ENCODE measurements at regions not wholly inside any gene's neighbourhood (a gene's known extent, or its start where the extent isn't known, plus 50 kb on each side); places are given as distances from the start of the nearest gene placed in this dataset.

GRCh38 chr2:236871500-236872001 is 214.1 kb upstream of the COPS8 start:
- no peak for DNase-seq (ENCODE audit: low read depth in 2 of 2)

DNA sequence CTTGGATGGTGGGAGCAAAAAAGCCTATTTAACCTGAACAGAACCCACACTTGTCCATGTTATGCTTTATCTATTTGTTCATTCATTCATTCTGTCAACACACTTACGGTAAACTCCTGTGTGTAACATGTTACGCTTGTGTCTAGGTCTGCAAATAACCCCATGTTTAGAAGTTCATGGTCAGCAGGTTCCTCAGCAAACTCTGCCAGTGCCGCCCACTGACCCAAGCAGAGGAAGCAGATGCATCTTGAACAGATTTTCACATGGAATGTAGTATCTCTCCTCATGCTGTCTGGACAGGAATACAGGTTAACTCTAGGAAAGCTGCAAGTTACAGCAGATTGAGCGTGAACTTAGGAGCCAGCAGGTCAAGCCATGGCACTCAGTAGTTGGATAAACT is 213.7 kb upstream of the COPS8 start:
- DNase-seq (ENCODE audit: low read depth in 2 of 2) = no peak

- DNase-seq (ENCODE audit: low read depth in 2 of 2) = no peak
Measured at GRCh38 chr2:236872981-236873380, 212.7 kb upstream of the COPS8 start.

DNA sequence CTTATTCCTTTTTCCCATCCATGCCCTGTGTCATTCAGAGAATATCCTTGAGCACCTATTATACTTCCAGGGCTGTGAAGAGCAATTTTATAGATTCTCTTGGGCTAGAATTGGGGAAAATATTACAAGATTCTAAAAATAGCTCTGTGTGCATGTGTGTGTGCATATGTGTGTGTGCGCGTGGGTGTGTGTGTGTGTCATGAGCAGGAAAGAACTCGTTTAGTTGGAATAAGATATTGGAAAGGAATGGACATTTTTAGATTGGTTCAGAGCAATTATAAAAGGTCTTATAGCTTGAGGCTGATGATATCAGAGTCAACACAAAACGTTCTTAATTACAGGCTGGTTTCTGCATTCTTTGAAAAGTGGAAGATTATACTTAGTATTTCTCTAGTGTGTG is 212.1 kb upstream of the COPS8 start:
- DNase-seq (ENCODE audit: low read depth in 2 of 2) = no peak

DNA sequence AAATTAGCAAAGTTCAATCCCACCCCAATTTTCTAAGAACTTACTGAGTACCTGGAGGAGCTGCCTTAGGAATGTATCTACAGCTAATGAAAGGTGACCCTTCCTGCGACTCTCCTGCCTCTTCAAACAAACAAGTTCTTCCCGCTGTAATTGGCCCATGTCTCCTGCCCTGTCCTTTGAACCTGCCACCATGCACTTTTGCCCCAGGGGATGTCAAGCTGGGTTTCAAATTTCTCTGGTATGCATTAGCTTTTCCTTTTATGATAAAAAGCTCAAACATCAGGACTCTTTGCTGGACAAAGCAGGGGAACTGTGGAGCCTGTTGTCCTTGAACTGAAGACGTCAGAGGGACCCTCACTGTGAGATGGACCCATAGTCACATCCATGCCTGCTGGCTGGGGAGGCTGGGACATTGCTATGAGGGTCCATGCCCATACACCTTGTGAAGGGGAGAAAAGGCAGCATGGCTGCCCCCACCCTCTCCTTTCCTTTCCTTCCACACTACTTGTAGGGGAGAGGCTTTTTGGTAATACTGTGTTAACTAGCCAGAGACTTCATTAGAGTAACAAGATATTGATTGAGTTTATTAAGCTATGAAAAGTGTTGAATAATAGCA is 210.7 kb upstream of the COPS8 start:
- DNase-seq (ENCODE audit: low read depth in 2 of 2) = no peak

DNA sequence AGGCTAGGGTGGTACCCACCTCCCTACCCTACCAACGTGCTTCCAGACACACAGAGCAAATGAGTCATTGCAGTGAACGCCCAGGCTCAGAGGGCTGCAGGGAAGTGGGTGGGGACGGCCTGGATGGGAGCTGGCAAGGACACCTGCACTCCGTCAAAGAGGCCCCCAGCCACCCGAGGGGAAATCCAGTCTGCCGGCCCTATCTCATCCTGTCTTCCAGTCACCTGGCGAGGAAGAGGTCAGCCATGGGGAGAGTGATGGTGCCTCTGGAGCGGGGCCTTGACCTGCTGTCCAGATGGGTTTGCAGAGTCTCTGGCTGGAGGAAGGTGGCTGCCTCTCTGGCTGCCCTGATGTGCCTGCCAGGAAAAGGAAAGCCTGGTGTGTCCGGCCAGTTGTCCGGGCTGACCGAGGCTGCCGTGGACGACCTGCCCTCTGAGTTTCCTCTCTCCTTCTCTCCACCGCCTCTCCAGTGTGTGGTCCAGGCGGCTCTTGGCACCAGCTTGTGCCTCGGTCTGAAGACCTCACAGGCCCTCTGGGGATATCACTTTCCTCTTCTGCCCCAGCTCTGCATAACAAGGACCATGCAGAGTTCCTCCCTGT is 209.7 kb upstream of the COPS8 start:
- DNase-seq (ENCODE audit: low read depth in 2 of 2) = no peak

- DNase-seq (ENCODE audit: low read depth in 2 of 2) = no peak
Measured at GRCh38 chr2:236876642-236877041, 209.0 kb upstream of the COPS8 start.

DNA sequence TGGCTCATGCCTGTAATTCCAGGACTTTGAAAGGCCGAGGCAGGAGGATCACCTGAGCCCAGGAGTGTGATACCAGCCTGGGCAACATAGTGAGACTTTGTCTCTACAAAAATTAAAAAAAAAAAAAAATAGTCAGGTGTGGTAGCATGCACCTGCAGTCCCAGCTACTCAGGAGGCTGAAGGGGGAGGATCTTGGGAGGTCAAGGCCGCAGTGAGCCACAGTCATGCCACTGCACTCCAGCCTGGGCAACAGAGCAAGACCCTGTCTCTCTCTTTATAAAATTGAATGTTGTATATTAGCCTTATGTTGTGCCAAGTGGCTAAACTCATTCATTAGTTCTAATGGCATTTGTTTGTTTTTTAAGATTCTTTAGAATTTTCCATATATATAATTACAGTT is 207.7 kb upstream of the COPS8 start:
- DNase-seq (ENCODE audit: low read depth in 2 of 2) = no peak

DNA sequence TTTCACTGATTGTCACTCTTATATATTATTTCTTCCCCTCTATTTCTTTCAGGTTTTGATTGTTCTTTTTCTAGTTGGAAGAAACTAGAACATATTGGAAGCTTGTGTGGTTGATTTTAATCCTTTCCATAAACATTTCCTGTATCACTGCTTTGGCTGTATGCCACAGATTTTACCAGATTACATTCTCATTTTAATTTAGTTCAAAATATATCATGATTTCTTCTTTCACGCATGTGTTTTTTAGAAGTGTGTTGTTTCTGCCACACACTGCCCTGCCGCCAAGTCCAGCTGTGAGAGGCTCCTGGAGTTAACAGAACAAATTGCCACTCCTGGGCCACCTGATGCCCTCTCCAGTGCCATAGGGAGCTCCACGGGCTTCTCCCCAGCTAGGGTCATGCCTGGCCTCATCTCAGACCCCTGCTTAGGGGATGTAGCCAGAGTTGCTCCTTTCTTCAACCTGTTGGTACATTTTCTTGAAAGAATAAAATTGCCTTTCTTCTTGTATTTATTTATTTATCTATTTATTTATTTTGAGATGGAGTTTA is 206.2 kb upstream of the COPS8 start:
- DNase-seq (ENCODE audit: low read depth in 2 of 2) = no peak

- DNase-seq (ENCODE audit: low read depth in 2 of 2) = no peak
Measured at GRCh38 chr2:236882074-236882473, 203.6 kb upstream of the COPS8 start.

GRCh38 chr2:236882930-236883329 is 202.8 kb upstream of the COPS8 start:
- DNase-seq (ENCODE audit: low read depth in 2 of 2) = no peak

DNA sequence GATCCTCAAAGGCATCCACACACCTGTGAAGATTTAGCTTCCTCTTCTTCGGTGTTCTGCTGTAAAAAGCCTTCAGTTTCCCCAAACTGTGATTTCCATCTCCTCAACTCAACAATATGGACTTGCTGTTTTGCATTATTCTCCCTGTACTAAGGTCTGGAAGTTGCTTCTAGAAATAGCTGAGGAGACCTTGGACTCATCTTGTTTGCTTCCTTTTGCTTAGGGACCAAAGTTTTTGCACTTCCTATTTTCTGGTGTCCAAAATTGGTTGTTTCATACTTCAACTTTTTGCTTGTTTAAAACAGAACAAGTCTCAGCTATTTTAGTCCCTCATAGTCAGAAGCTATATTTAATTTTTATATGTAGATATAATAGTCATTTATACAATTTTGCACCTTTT is 201.9 kb upstream of the COPS8 start:
- no peak for DNase-seq (ENCODE audit: low read depth in 2 of 2)

- no peak for DNase-seq (ENCODE audit: low read depth in 2 of 2)
Measured at GRCh38 chr2:236884569-236885175, 201.0 kb upstream of the COPS8 start.

- DNase-seq (ENCODE audit: low read depth in 2 of 2) = no peak
Measured at GRCh38 chr2:236886456-236886855, 199.2 kb upstream of the COPS8 start.

DNA sequence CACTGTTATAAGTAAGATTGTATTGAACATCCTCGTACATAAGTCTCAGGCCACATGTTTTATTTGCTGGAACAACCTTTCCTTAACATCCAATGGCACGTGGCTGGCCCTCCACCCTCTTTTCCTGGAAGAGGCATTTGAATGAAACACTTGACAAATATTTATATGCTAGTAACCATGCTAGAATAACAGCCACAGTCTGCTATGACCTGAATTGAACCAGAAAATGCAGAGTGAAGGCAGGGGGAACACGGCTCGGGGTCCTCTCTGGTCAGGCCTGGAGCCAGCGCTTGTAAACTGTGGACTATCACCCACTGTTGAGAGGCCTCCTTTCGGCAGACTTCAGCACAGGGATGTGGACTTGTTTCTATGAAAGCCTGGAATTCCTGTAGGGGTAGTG is 198.2 kb upstream of the COPS8 start:
- DNase-seq (ENCODE audit: low read depth in 2 of 2) = no peak

DNA sequence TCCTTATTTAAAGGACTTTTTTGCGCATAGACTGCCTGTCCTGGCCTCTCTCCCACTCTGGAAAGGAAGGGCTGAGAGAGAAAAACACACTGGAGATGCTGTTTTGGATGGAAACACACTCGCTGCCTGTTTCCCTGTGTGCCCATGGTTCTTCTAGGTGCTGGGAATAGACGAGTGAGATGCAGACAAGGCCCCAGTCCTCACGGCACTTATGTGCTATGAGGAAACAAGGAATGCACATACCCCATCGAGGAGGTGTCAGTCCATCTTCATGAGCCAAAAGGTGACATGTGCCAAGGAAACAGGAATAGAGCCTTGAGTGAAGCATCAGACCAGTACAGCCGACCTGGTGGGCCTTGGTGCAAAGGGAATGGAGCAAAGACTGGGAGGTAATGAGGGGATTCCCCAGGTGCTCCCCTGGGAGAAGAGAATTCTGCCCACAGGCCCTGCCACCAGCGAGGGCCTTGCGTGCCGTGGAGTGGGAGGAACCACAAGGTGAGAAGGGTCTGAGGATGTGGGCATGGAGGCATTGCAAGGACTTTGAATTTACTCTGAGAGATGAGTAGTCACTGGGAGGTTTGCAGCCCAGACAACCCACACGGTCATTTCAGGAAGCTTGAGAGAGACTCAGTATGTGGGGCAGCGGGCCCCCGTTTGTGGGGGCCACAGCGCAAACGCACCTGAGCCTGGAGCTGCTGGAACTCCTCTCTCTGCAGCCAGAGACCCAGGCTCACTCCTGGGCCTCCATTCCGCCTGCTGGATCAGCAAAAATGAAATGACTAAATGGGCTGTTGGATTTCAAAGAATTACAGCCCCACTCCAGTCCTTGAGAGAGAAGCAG is 197.5 kb upstream of the COPS8 start:
- DNase-seq (ENCODE audit: low read depth in 2 of 2) = no peak

- DNase-seq (ENCODE audit: low read depth in 2 of 2) = no peak
Measured at GRCh38 chr2:236888794-236889780, 196.6 kb upstream of the COPS8 start.

DNA sequence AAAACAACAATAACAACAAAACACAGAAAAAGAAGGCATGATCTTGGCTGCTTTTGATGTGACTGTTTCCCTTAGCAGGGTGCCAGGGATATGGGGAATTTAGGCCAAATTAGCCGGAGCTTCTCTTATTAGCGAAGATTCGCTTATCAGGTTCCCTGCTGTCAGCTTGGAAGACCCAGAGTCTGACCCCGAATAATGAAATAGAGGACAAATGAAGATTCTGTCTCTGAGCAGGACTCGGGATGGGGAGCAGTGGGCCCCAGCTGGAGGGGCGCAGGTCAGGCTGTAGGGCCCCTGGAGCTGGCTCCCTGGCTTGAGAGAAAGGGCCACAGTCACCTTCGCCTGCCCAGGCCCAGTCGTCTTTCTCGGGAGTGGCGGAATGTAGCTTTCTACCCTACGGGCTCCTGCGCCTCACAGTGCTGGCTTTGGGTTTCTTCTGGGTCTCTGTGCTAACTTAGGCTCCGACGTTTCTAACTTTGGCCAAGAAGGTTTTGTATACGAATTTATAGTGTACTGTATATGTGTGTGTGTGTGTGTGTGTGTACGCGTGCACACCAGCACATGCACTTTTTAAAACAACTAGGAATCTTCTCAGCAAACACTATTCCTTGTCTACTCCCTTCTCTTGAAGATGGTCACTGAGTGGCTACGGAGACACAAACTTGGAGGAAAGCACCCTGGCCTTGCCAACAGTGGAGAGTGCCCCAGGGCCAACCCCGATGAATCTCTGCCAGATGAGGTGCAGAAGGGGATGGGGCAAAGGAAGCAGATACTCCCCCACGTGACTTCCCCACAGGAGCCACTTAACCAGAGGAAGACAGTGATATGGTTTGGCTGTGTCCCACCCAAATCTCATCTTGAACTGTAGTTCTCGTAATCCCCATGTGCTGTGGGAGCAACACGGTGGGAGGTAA is 195.6 kb upstream of the COPS8 start:
- no peak for DNase-seq (ENCODE audit: low read depth in 2 of 2)

DNA sequence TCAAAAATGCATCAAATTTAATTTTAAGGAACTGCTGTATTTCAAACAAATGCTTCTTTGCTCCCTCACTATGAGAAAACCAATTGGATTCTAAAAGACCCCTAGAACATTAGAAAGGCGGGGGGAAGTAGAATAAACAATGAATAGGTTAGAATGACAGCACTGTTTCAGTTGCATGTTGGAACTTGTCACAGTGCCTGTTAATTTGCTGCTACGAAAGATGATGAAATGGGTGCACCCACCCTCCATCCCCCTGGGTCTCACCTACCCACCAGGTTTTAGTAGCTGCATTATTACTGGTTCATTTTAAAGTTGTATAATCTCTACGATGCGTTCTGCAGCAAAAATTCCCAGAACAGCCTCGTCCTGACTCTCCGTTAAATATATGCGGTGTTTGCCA is 193.0 kb upstream of the COPS8 start:
- no peak for DNase-seq (ENCODE audit: low read depth in 2 of 2)

DNA sequence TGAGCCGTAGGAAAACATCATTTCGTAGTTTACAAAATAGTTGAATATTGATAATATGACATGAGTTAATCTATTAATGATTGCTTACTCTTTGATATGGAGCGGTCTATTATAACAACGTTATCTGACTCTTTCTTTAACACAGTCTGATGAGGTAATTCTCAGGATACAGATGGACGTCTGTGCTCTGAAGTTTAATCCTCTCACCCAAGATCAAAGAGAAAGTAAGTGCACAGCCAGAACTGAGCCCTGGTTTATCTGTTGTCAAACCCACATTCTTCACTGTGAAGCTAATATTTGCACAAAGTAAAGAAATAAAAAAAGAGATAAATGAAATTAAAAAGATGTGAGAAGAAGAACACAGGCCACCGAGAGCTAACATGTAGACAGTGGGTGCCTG is 190.9 kb upstream of the COPS8 start:
- DNase-seq (ENCODE audit: low read depth in 2 of 2) = no peak
